RWPE2 (cell line): ENCODE measurements at regions not wholly inside any gene's neighbourhood (a gene's known extent, or its start where the extent isn't known, plus 50 kb on each side); places are given as distances from the start of the nearest gene placed in this dataset.

ENCODE experiments used
- ATAC-seq: fragments of 200-7000 bp; cut with Tn5 transposase; 3 replicates; pipeline ENCODE4 v1.9.1; 2021; ENCODE audit warnings: low read depth
- DNase-seq: peaks from one replicate; pipeline ENCODE4 v3.0.0-alpha.2; 2020; ENCODE audit warnings: low spot score
- H3K27ac ChIP-seq: fragments of 450-650 bp; 2 replicates; pipeline ENCODE4 v1.5.1; 2017; ENCODE audit warnings: mild to moderate bottlenecking; ENCODE audit not compliant: poor library complexity, severe bottlenecking
- H3K27me3 ChIP-seq: fragments of 250-450 bp; sonication (Bioruptor Pico); 2 replicates; pipeline ENCODE4 v1.5.1; 2021; ENCODE audit warnings: mild to moderate bottlenecking, moderate library complexity; ENCODE audit not compliant: insufficient read depth, poor library complexity, severe bottlenecking
- H3K36me3 ChIP-seq: fragments of 250-450 bp; sonication (Bioruptor Pico); 2 replicates; pipeline ENCODE4 v1.5.1; 2020; ENCODE audit warnings: low read depth, mild to moderate bottlenecking, moderate library complexity
- H3K4me1 ChIP-seq: fragments of 250-450 bp; sonication (Bioruptor Pico); 2 replicates; pipeline ENCODE4 v1.5.1; 2021; ENCODE audit warnings: mild to moderate bottlenecking, moderate library complexity; ENCODE audit not compliant: insufficient read depth, poor library complexity, severe bottlenecking
- H3K4me3 ChIP-seq: fragments of 250-450 bp; sonication (Bioruptor Pico); 2 replicates; pipeline ENCODE4 v1.5.1; 2021; ENCODE audit warnings: mild to moderate bottlenecking, moderate library complexity; ENCODE audit not compliant: severe bottlenecking
- H3K9me3 ChIP-seq: fragments of 250-450 bp; sonication (Bioruptor Pico); 2 replicates; pipeline ENCODE4 v1.5.1; 2021; ENCODE audit warnings: mild to moderate bottlenecking, moderate library complexity; ENCODE audit not compliant: severe bottlenecking
- CTCF ChIP-seq: fragments of 450-650 bp; IDR thresholded peaks from one replicate; pipeline ENCODE4 v1.5.1; 2017; ENCODE audit warnings: mild to moderate bottlenecking, moderate library complexity; ENCODE audit not compliant: poor library complexity, severe bottlenecking

- no peak for ATAC-seq
Measured at GRCh38 chr9:20065796-20066700, 277.2 kb upstream of the SLC24A2 start.

GRCh38 chr9:20065046-20065445 is 276.2 kb upstream of the SLC24A2 start:
- no peaks in the 10 kb centered on the region for H3K4me1 ChIP-seq
- no peak for TF ChIP-seq CTCF
- DNase-seq (no peak), ATAC-seq (no peak)
- peaks cover 16% of the 10 kb centered on the region for H3K27me3 ChIP-seq
- H3K27ac ChIP-seq, result no peak overlapping the region
- no peaks in the 10 kb centered on the region for H3K36me3 ChIP-seq
- no peak overlapping the region for H3K4me3 ChIP-seq
- no peaks in the 10 kb centered on the region for H3K9me3 ChIP-seq

More at GRCh38 chr9:20065796-20066700, 277.2 kb upstream of the SLC24A2 start:
- H3K9me3 ChIP-seq, result no peaks in the 10 kb centered on the region
- DNase-seq, result no peak
- no peaks in the 10 kb centered on the region for H3K4me1 ChIP-seq
- peaks cover 12% of the 10 kb centered on the region for H3K27me3 ChIP-seq
- no peak for TF ChIP-seq CTCF
- no peak overlapping the region for H3K27ac ChIP-seq
- no peak overlapping the region for H3K4me3 ChIP-seq
- H3K36me3 ChIP-seq, result no peaks in the 10 kb centered on the region

DNA sequence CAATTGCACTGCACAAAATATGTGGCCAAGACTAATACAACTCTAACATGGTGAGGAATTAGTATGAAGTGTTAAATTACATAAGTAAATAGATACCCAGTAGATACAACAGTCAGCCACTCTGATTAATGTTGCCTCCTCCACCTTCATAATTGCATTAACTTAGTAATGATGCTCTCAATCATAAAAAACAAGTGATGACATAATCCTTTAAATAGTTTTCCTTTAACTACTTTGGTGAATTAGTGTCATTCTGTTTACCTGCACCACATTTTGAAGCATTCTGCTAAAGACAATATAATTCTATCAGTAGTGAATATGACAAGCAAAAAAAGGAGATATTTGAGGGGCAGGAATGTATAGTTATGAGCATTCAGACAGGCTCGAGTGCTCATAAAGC is 265.9 kb upstream of the SLC24A2 start:
- DNase-seq (no peak), ATAC-seq (no peak)
- H3K4me1 ChIP-seq, result no peaks in the 10 kb centered on the region
- H3K36me3 ChIP-seq, result no peaks in the 10 kb centered on the region
- H3K9me3 ChIP-seq, result no peaks in the 10 kb centered on the region
- TF ChIP-seq CTCF, result no peak
- no peak overlapping the region for H3K4me3 ChIP-seq
- H3K27me3 ChIP-seq, result peaks cover 7% of the 10 kb centered on the region
- H3K27ac ChIP-seq, result no peak overlapping the region

DNA sequence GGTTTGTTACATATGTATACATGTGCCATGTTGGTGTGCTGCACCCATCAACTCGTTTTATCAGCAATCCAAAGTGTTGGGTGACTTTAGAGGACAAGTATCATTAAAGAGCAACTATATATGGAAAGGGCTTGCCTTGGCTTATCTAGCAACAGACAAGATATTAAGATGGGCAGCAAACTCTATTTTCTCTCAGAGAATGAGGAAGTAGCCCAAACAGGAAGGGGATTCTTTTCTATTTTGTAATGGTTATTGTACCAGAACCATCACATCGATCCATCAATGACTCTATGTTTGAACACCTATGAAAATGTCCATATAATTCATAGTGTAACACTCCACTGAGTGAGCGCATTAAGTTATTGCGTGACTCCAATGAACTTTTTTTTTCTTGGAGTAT is 260.1 kb upstream of the SLC24A2 start:
- ATAC-seq (no peak), DNase-seq (no peak)
- H3K36me3 ChIP-seq, result no peaks in the 10 kb centered on the region
- no peaks in the 10 kb centered on the region for H3K9me3 ChIP-seq
- no peak overlapping the region for H3K27ac ChIP-seq
- no peak for TF ChIP-seq CTCF
- H3K4me3 ChIP-seq, result no peak overlapping the region
- H3K4me1 ChIP-seq, result no peaks in the 10 kb centered on the region
- no peaks in the 10 kb centered on the region for H3K27me3 ChIP-seq

GRCh38 chr9:20048437-20048836 is 259.6 kb upstream of the SLC24A2 start:
- H3K4me1 ChIP-seq, result no peaks in the 10 kb centered on the region
- H3K36me3 ChIP-seq, result no peaks in the 10 kb centered on the region
- TF ChIP-seq CTCF, result no peak
- DNase-seq (no peak), ATAC-seq (no peak)
- H3K27ac ChIP-seq, result no peak overlapping the region
- no peak overlapping the region for H3K4me3 ChIP-seq
- no peaks in the 10 kb centered on the region for H3K9me3 ChIP-seq
- H3K27me3 ChIP-seq, result no peaks in the 10 kb centered on the region
